HG03342 (cell line): ENCODE measurements at regions not wholly inside any gene's neighbourhood (a gene's known extent, or its start where the extent isn't known, plus 50 kb on each side); places are given as distances from the start of the nearest gene placed in this dataset.
A peak's percentile ranks its signal among the peaks of the same experiment; 100 is the strongest.

Experiments
- ATAC-seq: cut with Tn5 transposase; IDR thresholded peaks from one replicate; pipeline ENCODE4 v1.9.1; 2021; ENCODE audit warnings: mild to moderate bottlenecking, moderate library complexity; ENCODE audit not compliant: unreplicated experiment

GRCh38 chr1:118366286-118366685 lies 181.3 kb upstream of the SPAG17 start:
- ATAC-seq = no peak

- no peak for ATAC-seq
Measured at GRCh38 chr1:118364882-118365281, 179.9 kb upstream of the SPAG17 start.

- ATAC-seq = no peak
Measured at GRCh38 chr1:118363396-118363795, 178.4 kb upstream of the SPAG17 start.

- no peak for ATAC-seq
Measured at GRCh38 chr1:118360817-118361216, 175.8 kb upstream of the SPAG17 start.

- ATAC-seq = no peak
Measured at GRCh38 chr1:118346936-118347335, 161.9 kb upstream of the SPAG17 start.

- no peak for ATAC-seq
Measured at GRCh38 chr1:118340928-118341910, 156.2 kb upstream of the SPAG17 start.

GRCh38 chr1:118339400-118340124 lies 154.5 kb upstream of the SPAG17 start:
- no peak for ATAC-seq

GRCh38 chr1:118338936-118339335 lies 153.9 kb upstream of the SPAG17 start:
- ATAC-seq = no peak

- ATAC-seq = no peak
Measured at GRCh38 chr1:118337346-118337745, 152.3 kb upstream of the SPAG17 start.

- ATAC-seq = peak; percentile 98
Measured at GRCh38 chr1:118335331-118335732, 150.3 kb upstream of the SPAG17 start.

GRCh38 chr1:118334506-118334905 lies 149.5 kb upstream of the SPAG17 start:
- no peak for ATAC-seq

GRCh38 chr1:118333601-118334210 lies 148.7 kb upstream of the SPAG17 start:
- no peak for ATAC-seq

- no peak for ATAC-seq
Measured at GRCh38 chr1:118326960-118327629, 142.1 kb upstream of the SPAG17 start.

GRCh38 chr1:118325550-118326225 lies 140.7 kb upstream of the SPAG17 start:
- ATAC-seq = no peak

- ATAC-seq = no peak
Measured at GRCh38 chr1:118323246-118323645, 138.2 kb upstream of the SPAG17 start.

- no peak for ATAC-seq
Measured at GRCh38 chr1:118322331-118322730, 137.3 kb upstream of the SPAG17 start.

GRCh38 chr1:118321840-118322239 lies 136.8 kb upstream of the SPAG17 start:
- no peak for ATAC-seq

GRCh38 chr1:118317842-118318614 lies 133.0 kb upstream of the SPAG17 start:
- no peak for ATAC-seq

- ATAC-seq = no peak
Measured at GRCh38 chr1:118306851-118307250, 121.8 kb upstream of the SPAG17 start.
